Middle frontal gyrus (tissue), 1 donor: ENCODE measurements at regions not wholly inside any gene's neighbourhood (a gene's known extent, or its start where the extent isn't known, plus 50 kb on each side); places are given as distances from the start of the nearest gene placed in this dataset.
"Not testable (repeated sequence)": the region's sequence is repeated elsewhere in the genome, so short reads cannot be mapped to it uniquely, and the experiment has no call there.

Experiments used
- DNase-seq: peaks from one replicate; pipeline ENCODE4 v3.0.0-alpha.2; 2015; ENCODE audit warnings: low spot score; ENCODE audit errors: extremely low spot score

GRCh38 chr17:52930581-52930980, 772.1 kb upstream of the CA10 start:
- DNase-seq, result no peak

DNA sequence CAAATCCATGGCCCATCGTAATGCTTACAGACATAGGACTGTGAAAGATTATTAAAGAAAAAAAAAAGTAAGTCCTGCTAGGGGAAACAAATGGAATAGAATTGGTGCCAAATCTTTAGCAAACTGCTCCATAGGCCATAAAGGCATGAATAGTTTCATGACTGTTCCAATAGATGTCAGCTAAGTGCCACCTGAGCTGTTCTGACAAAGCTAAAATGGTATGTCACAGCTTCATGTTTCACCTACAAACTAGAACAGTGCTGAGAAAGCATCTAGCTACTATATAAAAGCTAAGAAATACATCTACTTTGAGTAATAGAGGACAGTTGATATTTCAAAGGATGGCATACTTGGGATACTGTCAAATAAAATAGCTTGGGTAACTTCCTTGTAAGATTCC, 771.6 kb upstream of the CA10 start:
- no peak for DNase-seq

DNA sequence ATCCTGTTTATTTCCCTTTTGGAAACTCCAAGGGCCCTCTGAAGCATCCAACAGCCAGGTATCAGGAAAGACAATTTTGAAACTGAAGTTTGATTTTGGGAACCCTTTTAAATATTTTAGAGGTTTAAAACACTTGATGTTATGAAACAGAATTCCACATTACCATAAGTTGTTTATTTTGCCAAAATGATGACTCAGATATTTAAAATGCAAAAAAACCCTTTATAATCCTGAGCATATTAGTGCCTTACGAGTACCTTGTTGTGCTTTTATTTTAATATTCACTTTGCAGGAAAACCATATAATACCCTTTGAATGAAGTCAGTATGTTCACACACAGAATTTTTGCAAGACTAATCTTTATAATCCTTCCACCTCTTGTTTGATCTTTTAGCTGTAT, 765.1 kb upstream of the CA10 start:
- no peak for DNase-seq

GRCh38 chr17:52899235-52899634, 740.7 kb upstream of the CA10 start:
- DNase-seq, result no peak

GRCh38 chr17:52895272-52895671, 736.8 kb upstream of the CA10 start:
- no peak for DNase-seq

- no peak for DNase-seq
These were observed 733.8 kb upstream of the CA10 start for GRCh38 chr17:52892334-52892733.

DNA sequence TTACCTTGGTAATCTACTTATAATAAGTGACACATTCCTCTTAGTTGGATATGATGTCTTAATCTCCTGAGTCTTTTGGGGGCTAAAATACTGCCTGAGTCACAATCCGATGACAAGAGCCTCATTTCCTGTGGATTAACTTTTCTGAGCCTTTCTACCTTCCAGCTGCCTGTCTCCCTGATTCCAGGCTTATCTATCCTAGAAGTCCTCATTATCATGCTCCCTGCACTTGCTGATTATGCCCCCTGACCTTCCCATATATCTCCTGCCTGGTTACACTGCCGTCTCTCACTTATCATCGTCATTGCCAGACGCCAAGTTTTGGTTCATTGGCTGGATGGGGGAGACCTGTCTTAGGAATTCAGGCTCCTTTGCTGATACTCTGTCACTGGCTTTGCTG, 727.4 kb upstream of the CA10 start:
- no peak for DNase-seq

DNA sequence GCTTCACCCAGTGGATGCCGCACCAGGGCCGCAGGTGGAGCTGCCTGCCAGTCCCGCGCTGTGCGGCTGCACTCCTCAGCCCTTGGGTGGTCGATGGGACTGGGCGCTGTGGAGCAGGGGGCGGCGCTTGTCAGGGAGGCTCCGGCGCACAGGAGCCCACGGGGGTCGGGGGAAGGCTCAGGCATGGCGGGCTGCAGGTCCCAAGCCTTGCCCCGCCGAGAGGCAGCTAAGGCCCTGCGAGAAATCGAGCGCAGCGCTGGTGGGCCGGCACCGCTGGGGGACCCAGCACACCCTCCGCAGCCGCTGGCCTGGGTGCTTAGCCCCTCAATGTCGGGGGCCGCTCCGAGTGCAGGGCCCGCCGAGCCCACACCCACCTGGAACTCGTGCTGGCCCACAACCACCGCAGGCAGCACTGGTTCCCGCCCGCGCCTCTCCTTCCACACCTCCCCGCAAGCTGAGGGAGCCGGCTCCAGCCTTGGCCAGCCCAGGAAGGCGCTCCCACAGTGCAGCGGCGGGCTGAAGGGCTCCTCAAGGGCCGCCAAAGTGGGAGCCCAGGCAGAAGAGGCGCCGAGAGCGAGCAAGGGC, 725.5 kb upstream of the CA10 start:
- not testable (repeated sequence) for DNase-seq

DNA sequence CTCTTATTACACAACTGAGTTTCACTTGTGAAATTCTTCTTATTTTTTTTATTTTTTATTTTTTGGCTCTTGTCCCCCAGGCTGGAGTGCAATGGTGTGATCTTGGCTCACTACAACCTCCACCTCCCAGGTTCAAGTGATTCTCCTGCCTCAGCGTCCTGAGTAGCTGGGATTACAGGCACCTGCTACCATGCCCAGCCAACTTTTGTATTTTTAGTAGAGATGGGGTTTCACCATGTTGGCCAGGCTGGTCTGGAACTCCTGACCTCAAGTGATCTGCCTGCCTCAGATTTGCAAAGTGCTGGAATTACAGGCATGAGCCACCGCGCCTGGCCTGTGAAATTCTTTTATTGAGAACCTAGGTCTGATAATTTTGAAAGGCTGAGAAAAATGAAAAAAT, 688.3 kb upstream of the CA10 start:
- not testable (repeated sequence) for DNase-seq

GRCh38 chr17:52841971-52842370, 683.5 kb upstream of the CA10 start:
- no peak for DNase-seq

- no peak for DNase-seq
These were observed 679.0 kb upstream of the CA10 start for GRCh38 chr17:52837492-52837891.

DNA sequence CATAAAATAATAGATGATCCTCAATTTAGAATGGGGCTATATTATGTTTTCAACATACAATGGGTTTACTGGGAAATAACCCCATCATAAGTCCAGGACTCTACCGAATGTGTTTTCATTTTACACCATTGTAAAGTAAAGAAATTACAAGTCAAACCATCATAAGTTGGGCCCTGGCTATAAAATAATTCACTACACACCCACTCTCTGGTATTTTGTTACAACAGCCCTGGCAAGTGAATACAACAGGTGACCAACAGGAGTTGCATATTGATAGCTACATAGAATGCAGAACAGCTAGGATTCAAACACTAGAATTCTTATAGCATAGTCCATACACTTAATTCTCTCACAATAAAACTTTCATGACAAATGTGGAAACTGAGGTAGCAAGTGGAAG, 673.0 kb upstream of the CA10 start:
- no peak for DNase-seq

DNA sequence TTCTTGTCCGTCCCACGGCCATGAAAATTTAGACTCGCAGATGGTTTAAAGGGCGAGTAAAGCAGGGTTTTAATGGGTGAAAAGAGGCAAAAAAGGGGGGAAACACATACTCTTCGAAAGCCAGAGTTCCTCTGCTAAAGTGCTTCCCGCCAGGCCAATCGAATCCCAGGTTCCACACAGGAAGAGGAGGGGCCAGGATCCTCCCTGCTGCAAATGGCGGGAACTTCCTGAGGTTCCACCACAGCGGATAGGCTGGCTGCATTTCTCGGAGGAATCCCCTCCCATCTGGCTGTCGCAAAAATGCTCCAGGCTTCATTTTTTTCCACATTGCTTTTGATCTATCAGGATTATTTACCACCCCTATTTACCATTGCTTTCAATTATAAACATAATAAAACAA, 670.1 kb upstream of the CA10 start:
- DNase-seq, result no peak

DNA sequence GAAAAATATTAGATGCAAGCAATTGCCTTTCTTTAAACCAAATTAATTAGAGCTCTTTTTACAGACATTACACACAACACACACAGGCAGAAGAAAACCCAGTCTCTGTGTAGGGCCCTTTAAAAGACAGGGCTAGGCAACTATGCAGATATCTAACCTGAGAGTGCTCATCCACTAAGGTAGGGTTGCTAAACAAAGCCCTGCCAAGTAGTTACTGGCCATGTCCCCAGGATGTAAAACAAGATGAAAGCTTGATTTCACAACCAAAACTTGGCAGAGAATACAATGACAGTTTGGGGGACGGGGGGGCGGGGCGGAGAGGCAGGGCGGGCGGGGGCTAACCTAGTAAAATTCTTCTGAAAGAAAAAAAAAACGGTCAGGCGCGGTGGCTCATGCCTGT, 669.0 kb upstream of the CA10 start:
- DNase-seq, result no peak

- no peak for DNase-seq
These were observed 666.0 kb upstream of the CA10 start for GRCh38 chr17:52824542-52824941.

DNA sequence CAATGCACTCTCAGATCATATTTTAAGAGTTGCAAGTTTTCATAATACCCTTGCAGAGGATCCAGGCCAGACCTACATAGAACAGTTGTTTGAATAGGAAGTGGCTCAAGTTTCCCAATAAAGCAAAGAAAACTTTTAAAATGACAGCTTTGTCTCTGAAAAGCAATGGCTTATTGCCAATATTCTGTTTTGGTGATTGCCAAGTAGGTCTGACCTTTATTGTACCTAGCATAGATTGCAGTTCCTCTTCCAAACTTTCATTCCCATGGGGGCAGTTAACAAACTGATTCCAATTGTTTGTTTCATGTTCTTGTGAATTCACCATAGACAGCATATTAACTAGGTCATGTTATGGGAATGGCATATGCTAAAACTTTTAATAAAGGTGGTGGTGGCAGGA, 664.6 kb upstream of the CA10 start:
- no peak for DNase-seq

DNA sequence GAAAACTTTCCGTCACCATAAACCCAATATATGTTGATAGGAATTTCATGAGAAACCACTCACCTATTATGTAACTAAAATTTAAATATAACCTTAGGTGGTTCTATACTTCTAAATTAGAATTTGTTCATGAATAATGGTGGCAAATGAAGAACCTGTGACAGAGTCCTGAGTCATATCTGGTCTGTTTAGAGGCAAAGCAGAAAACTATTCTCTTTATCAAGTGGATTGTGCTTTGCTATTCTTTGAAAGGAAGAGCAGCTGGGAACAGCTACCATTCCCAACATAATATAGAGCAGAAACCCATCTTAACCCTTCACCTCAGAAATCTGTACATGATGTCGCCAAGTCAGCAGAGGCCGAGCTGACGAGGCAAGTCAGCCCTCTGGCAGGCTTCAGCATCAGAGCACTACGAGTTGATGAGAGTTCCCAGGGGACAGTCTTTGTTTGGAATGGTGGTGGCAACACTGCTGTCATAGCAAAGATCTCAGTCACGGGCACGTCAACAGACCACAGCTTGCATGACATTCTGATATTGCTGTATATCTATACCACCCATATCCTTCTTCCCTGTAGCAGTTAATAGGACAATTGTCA, 631.9 kb upstream of the CA10 start:
- DNase-seq, result no peak

DNA sequence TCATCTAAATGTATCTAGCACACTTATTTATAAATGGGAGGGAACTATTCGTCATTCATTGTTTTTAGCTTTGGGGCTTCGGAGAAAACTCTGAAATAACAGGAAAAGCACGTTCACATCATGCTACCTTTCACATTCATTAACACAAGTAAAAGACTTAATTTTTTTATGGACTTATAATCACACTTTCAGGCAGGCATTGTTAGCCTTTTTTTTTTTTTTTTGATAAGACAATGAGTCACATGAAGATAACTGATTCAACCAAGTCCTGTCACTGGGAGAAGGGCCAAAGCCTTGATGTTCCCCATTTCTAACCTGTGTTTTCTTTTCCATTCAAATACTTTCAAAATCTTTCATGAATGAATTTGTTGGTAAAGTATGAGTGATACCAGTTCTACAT, 631.3 kb upstream of the CA10 start:
- no peak for DNase-seq

- no peak for DNase-seq
These were observed 617.7 kb upstream of the CA10 start for GRCh38 chr17:52776234-52776633.

- DNase-seq, result no peak
These were observed 604.3 kb upstream of the CA10 start for GRCh38 chr17:52762794-52763167.

DNA sequence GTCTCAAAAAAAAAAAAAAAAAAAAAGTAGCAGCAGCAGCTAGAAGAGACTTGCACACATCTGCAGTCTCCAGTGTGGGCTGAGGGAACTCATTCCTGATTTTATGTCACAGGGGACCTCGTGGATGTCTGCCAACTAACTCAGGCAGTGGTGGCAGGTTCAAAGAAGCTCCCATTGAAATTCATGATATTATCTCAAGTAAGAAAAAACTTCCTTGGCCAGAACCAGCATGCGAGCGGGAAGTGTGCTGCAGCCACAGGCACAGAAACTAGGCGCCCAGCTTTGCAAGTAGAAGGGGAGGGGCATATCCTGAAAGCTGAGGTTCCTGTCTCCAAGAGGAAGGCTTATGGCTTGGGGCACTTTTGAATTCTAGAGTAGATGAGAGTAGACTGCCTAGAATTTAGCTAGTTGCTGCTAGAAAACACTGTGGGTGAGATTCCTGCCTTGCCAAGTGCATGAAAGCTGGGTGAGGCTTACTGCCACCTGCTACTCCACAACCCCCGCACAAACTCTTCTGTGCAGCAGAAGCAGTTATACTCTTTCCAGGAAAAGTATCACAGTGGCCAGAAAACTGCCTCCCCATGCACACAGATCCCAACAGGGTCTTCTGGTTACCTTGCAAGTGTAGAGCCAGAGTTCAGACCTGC, 603.8 kb upstream of the CA10 start:
- DNase-seq, result no peak

- DNase-seq, result no peak
These were observed 601.4 kb upstream of the CA10 start for GRCh38 chr17:52759864-52760263.

DNA sequence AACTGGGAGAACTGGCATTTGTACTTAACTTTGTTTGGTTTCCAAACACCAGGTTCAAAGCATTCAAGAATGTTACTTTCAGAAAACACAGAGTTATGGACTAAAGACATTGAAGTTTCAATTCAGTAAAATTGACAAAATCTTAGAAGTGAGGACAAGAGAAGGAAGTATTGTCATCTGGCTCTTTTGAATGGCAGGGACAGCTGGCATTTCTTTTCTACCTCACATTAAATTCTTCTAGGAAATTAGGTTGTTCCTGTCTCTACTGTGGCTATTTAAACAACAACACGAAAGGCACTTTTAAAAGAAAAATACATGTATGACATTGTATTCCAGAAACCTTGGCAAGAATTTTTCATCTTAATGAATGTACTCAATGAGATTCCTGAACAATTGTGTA, 600.0 kb upstream of the CA10 start:
- DNase-seq, result no peak
